Astrocyte (in vitro differentiated cells and primary cell): ENCODE measurements at regions not wholly inside any gene's neighbourhood (a gene's known extent, or its start where the extent isn't known, plus 50 kb on each side); places are given as distances from the start of the nearest gene placed in this dataset.

Experiments
- DNase-seq: peaks from one replicate; pipeline ENCODE4 v3.0.0-alpha.2; 2010; ENCODE audit warnings: low read depth
- FAIRE-seq: peaks from 2 replicates; lab custom pipeline; 2011; peaks lifted over from hg19 to GRCh38; lab: Jason Lieb, UNC
- H2AFZ ChIP-seq: 2 replicates; pipeline ENCODE4 v1.6.0; 2012; ENCODE audit warnings: low read depth, low read length, inconsistent platforms
- H3K27ac ChIP-seq: 2 replicates; pipeline ENCODE4 v1.5.1; 2011; ENCODE audit warnings: low read depth, low read length, inconsistent platforms
- H3K27me3 ChIP-seq: 2 replicates; pipeline ENCODE4 v1.6.0; 2011; ENCODE audit warnings: low read length, inconsistent platforms; ENCODE audit not compliant: insufficient read depth
- H3K36me3 ChIP-seq: 2 replicates; pipeline ENCODE4 v1.5.1; 2011; ENCODE audit warnings: low read length, inconsistent platforms; ENCODE audit not compliant: insufficient read depth
- H3K4me1 ChIP-seq: 2 replicates; pipeline ENCODE4 v1.5.1; 2011; ENCODE audit warnings: low read length, inconsistent platforms; ENCODE audit not compliant: insufficient read depth
- H3K4me2 ChIP-seq: 2 replicates; pipeline ENCODE4 v1.6.0; 2012; ENCODE audit warnings: low read length, inconsistent platforms
- H3K4me3 ChIP-seq: 2 replicates; pipeline ENCODE4 v1.5.1; 2011; ENCODE audit warnings: low read depth, mild to moderate bottlenecking, low read length, inconsistent platforms; ENCODE audit not compliant: insufficient read depth
- H3K79me2 ChIP-seq: 2 replicates; pipeline ENCODE4 v1.6.0; 2012; ENCODE audit warnings: mild to moderate bottlenecking, low read length, inconsistent platforms; ENCODE audit not compliant: insufficient read depth
- H3K9ac ChIP-seq: 2 replicates; pipeline ENCODE4 v1.6.0; 2012; ENCODE audit warnings: mild to moderate bottlenecking, low read length, inconsistent platforms
- H3K9me3 ChIP-seq: 2 replicates; pipeline ENCODE4 v1.5.1; 2012; ENCODE audit warnings: low read depth, mild to moderate bottlenecking, low read length, inconsistent platforms; ENCODE audit not compliant: insufficient read depth
- H4K20me1 ChIP-seq: 2 replicates; pipeline ENCODE4 v1.6.0; 2012; ENCODE audit warnings: low read length, inconsistent platforms; ENCODE audit not compliant: insufficient read depth
- H3K27ac Mint-ChIP-seq: one replicate; pipeline ENCODE4 v1.8.0; 2021; ENCODE audit warnings: mild to moderate bottlenecking, mixed read lengths; ENCODE audit not compliant: unreplicated experiment
- H3K27me3 Mint-ChIP-seq: one replicate; pipeline ENCODE4 v1.8.0; 2021; ENCODE audit warnings: low read depth, mixed read lengths; ENCODE audit not compliant: unreplicated experiment
- H3K36me3 Mint-ChIP-seq: one replicate; pipeline ENCODE4 v1.8.0; 2021; ENCODE audit warnings: low read depth, mixed read lengths; ENCODE audit not compliant: unreplicated experiment
- H3K4me1 Mint-ChIP-seq: one replicate; pipeline ENCODE4 v1.8.0; 2021; ENCODE audit warnings: low read depth, mixed read lengths; ENCODE audit not compliant: unreplicated experiment
- H3K4me3 Mint-ChIP-seq: one replicate; pipeline ENCODE4 v1.8.0; 2021; ENCODE audit warnings: mild to moderate bottlenecking, moderate library complexity, mixed read lengths; ENCODE audit not compliant: unreplicated experiment
- H3K9me3 Mint-ChIP-seq: one replicate; pipeline ENCODE4 v1.8.0; 2021; ENCODE audit warnings: mild to moderate bottlenecking, mixed read lengths; ENCODE audit not compliant: unreplicated experiment
- CTCF ChIP-seq: IDR thresholded peaks from 2 replicates; pipeline ENCODE4 v1.5.1; 2011; ENCODE audit warnings: low read depth, mild to moderate bottlenecking, inconsistent platforms, low read length, moderate library complexity; ENCODE audit not compliant: insufficient read depth
- EZH2 ChIP-seq: IDR thresholded peaks from 2 replicates; pipeline ENCODE4 v1.6.1; 2012; ENCODE audit warnings: mild to moderate bottlenecking, low read length, inconsistent platforms; ENCODE audit not compliant: insufficient read depth

- H3K36me3 Mint-ChIP-seq: no peaks in the 10 kb centered on the region
- Histone ChIP-seq H3K4me1 (no peaks in the 10 kb centered on the region), H3K36me3 (no peaks in the 10 kb centered on the region), H3K4me2 (no peak overlapping the region), H3K9ac (no peak overlapping the region), H3K79me2 (no peaks in the 10 kb centered on the region), H4K20me1 (no peaks in the 10 kb centered on the region), H3K9me3 (no peaks in the 10 kb centered on the region), H3K4me3 (no peak overlapping the region), H2AFZ (no peak overlapping the region), H3K27me3 (no peaks in the 10 kb centered on the region), H3K27ac (no peak overlapping the region)
- H3K9me3 Mint-ChIP-seq: no peaks in the 10 kb centered on the region
- H3K27ac Mint-ChIP-seq: no peak overlapping the region
- H3K27me3 Mint-ChIP-seq: no peaks in the 10 kb centered on the region
- H3K4me3 Mint-ChIP-seq: no peak overlapping the region
- FAIRE-seq (no peak), DNase-seq (no peak)
- peaks cover 6% of the 10 kb centered on the region for H3K4me1 Mint-ChIP-seq
- TF ChIP-seq CTCF (no peak), EZH2 (no peak)
Observed at GRCh38 chr5:114266374-114266773, 95.5 kb upstream of the KCNN2 start.

GRCh38 chr5:114296191-114296590 lies 65.7 kb upstream of the KCNN2 start:
- no peak for TF ChIP-seq CTCF
- TF ChIP-seq EZH2: no peak
- no peak for DNase-seq
- Histone ChIP-seq H3K36me3 (no peaks in the 10 kb centered on the region), H3K79me2 (no peaks in the 10 kb centered on the region), H3K4me2 (no peak overlapping the region), H3K9me3 (no peaks in the 10 kb centered on the region), H3K4me3 (no peak overlapping the region), H3K4me1 (no peaks in the 10 kb centered on the region), H3K27ac (no peak overlapping the region), H3K27me3 (peaks cover 3% of the 10 kb centered on the region), H2AFZ (no peak overlapping the region), H4K20me1 (no peaks in the 10 kb centered on the region), H3K9ac (no peak overlapping the region)
- Mint-ChIP-seq H3K27me3 (peaks cover 3% of the 10 kb centered on the region), H3K4me3 (no peak overlapping the region), H3K36me3 (no peaks in the 10 kb centered on the region), H3K4me1 (no peaks in the 10 kb centered on the region), H3K27ac (no peak overlapping the region), H3K9me3 (no peaks in the 10 kb centered on the region)
- FAIRE-seq: no peak

- H3K27me3 ChIP-seq: peaks cover 3% of the 10 kb centered on the region
- H2AFZ ChIP-seq: no peak overlapping the region
- no peak overlapping the region for H3K4me3 ChIP-seq
- TF ChIP-seq CTCF (no peak), EZH2 (no peak)
- peaks cover 3% of the 10 kb centered on the region for H3K27me3 Mint-ChIP-seq
- no peaks in the 10 kb centered on the region for H4K20me1 ChIP-seq
- no peak overlapping the region for H3K9ac ChIP-seq
- no peaks in the 10 kb centered on the region for H3K4me1 Mint-ChIP-seq
- H3K9me3 ChIP-seq: no peaks in the 10 kb centered on the region
- FAIRE-seq (no peak), DNase-seq (no peak)
- no peaks in the 10 kb centered on the region for H3K9me3 Mint-ChIP-seq
- H3K36me3 Mint-ChIP-seq: no peaks in the 10 kb centered on the region
- H3K27ac Mint-ChIP-seq: no peak overlapping the region
- H3K4me3 Mint-ChIP-seq: no peak overlapping the region
- no peaks in the 10 kb centered on the region for H3K4me1 ChIP-seq
- no peaks in the 10 kb centered on the region for H3K79me2 ChIP-seq
- H3K4me2 ChIP-seq: no peak overlapping the region
- no peaks in the 10 kb centered on the region for H3K36me3 ChIP-seq
- H3K27ac ChIP-seq: no peak overlapping the region
Observed at GRCh38 chr5:114297915-114298314, 64.0 kb upstream of the KCNN2 start.
